Osteocyte (in vitro differentiated cells): ENCODE measurements at regions not wholly inside any gene's neighbourhood (a gene's known extent, or its start where the extent isn't known, plus 50 kb on each side); places are given as distances from the start of the nearest gene placed in this dataset.

Source experiments
- DNase-seq: peaks from one replicate; pipeline ENCODE4 v3.0.0; 2021; ENCODE audit warnings: mixed read lengths; ENCODE audit not compliant: unreplicated experiment; ENCODE audit errors: extremely low spot score
- H3K27ac Mint-ChIP-seq: one replicate; pipeline ENCODE4 v1.8.0; 2021; ENCODE audit warnings: mild to moderate bottlenecking, mixed read lengths; ENCODE audit not compliant: unreplicated experiment
- H3K27me3 Mint-ChIP-seq: one replicate; pipeline ENCODE4 v1.8.0; 2021; ENCODE audit warnings: mixed read lengths; ENCODE audit not compliant: unreplicated experiment
- H3K36me3 Mint-ChIP-seq: one replicate; pipeline ENCODE4 v1.8.0; 2021; ENCODE audit warnings: mixed read lengths; ENCODE audit not compliant: unreplicated experiment
- H3K4me1 Mint-ChIP-seq: one replicate; pipeline ENCODE4 v1.8.0; 2021; ENCODE audit warnings: mixed read lengths; ENCODE audit not compliant: unreplicated experiment
- H3K4me3 Mint-ChIP-seq: one replicate; pipeline ENCODE4 v1.8.0; 2021; ENCODE audit warnings: mild to moderate bottlenecking, moderate library complexity, mixed read lengths; ENCODE audit not compliant: unreplicated experiment
- H3K9me3 Mint-ChIP-seq: one replicate; pipeline ENCODE4 v1.8.0; 2021; ENCODE audit warnings: mixed read lengths; ENCODE audit not compliant: unreplicated experiment
- CTCF ChIP-seq: fragments of 200-600 bp; sonication (generic); IDR thresholded peaks from 2 replicates; pipeline ENCODE4 v1.5.0; 2021; ENCODE audit warnings: antibody characterized with exemption, mild to moderate bottlenecking, moderate library complexity

DNA sequence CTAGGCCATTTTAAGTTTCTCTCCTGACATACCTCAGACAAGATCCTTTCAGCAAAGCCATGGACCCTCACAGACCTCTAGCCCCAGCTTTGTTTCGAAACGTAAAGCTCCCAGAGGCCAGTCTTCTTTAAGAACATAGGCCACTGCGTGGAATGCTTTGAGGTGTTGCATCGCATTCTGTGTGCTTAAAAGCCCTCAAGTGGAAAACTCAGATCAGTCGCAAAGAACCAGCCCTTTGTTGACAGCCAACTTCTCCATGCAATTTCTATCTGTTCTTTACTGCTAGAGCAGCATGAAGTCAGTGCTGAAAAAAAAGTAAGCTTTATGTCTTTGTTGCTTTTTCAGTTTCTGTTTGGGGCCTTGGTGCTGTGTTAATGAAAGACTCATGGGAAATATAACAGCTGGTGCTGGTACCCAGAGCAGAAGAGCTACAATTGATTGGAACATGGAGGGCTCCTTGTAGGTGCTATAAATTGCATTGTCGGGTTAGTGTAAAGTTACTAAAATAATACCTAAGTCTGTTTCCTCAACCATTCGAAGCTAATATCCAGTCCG is 142.6 kb downstream of the MAP3K7 start:
- no peaks in the 10 kb centered on the region for H3K36me3 Mint-ChIP-seq
- no peak for TF ChIP-seq CTCF
- H3K27ac Mint-ChIP-seq, result no peak overlapping the region
- no peak for DNase-seq
- H3K9me3 Mint-ChIP-seq, result no peaks in the 10 kb centered on the region
- no peaks in the 10 kb centered on the region for H3K4me1 Mint-ChIP-seq
- no peak overlapping the region for H3K4me3 Mint-ChIP-seq
- H3K27me3 Mint-ChIP-seq, result peaks cover 45% of the 10 kb centered on the region

GRCh38 chr6:90442366-90442765 is 144.5 kb downstream of the MAP3K7 start:
- DNase-seq, result no peak
- Mint-ChIP-seq H3K27ac (no peak overlapping the region), H3K9me3 (no peaks in the 10 kb centered on the region), H3K4me1 (no peaks in the 10 kb centered on the region), H3K36me3 (no peaks in the 10 kb centered on the region), H3K4me3 (no peak overlapping the region), H3K27me3 (peaks cover 44% of the 10 kb centered on the region)
- TF ChIP-seq CTCF, result no peak

GRCh38 chr6:90440586-90441283 is 144.1 kb upstream of the BACH2 start:
- H3K4me1 Mint-ChIP-seq, result no peaks in the 10 kb centered on the region
- no peak for TF ChIP-seq CTCF
- no peaks in the 10 kb centered on the region for H3K9me3 Mint-ChIP-seq
- DNase-seq, result no peak
- H3K4me3 Mint-ChIP-seq, result no peak overlapping the region
- H3K36me3 Mint-ChIP-seq, result no peaks in the 10 kb centered on the region
- no peak overlapping the region for H3K27ac Mint-ChIP-seq
- H3K27me3 Mint-ChIP-seq, result peaks cover 37% of the 10 kb centered on the region

GRCh38 chr6:90439586-90439985 is 142.9 kb upstream of the BACH2 start:
- Mint-ChIP-seq H3K4me1 (no peaks in the 10 kb centered on the region), H3K36me3 (no peaks in the 10 kb centered on the region), H3K4me3 (no peak overlapping the region), H3K9me3 (no peaks in the 10 kb centered on the region), H3K27ac (no peak overlapping the region), H3K27me3 (peaks cover 29% of the 10 kb centered on the region)
- no peak for TF ChIP-seq CTCF
- no peak for DNase-seq

DNA sequence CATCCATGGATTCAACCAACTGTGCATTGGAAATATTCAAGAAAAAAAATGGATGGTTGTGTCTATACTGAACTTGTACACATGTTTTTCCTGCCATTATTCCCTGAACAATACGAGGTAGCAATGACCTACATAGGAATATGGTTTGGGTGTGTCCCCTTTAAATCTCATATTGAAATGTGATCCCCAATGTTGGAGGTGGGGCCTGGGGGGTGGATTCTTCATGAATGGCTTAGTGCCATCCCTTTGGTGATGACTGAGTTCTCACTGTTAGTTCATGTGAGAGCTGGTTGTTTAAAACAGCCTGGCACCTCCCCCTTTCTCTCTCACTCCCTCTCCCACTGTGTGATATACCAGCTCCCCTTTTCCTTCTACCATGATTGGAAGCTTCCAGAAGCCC is 139.8 kb upstream of the BACH2 start:
- no peak for DNase-seq
- H3K36me3 Mint-ChIP-seq, result no peaks in the 10 kb centered on the region
- H3K9me3 Mint-ChIP-seq, result no peaks in the 10 kb centered on the region
- H3K27me3 Mint-ChIP-seq, result peaks cover 27% of the 10 kb centered on the region
- TF ChIP-seq CTCF, result no peak
- H3K27ac Mint-ChIP-seq, result no peak overlapping the region
- H3K4me1 Mint-ChIP-seq, result no peaks in the 10 kb centered on the region
- H3K4me3 Mint-ChIP-seq, result no peak overlapping the region
